ENCODE measurements at regions not wholly inside any gene's neighbourhood (a gene's known extent, or its start where the extent isn't known, plus 50 kb on each side); places are given as distances from the start of the nearest gene placed in this dataset.

GRCh38 chr12:20197411-20197810, 170.9 kb upstream of the PDE3A start:
- ChIA-PET CTCF (no interaction called here), POLR2A (no interaction called here)
- no peak for DNase-seq (ENCODE audit: extremely low spot score)
- TF ChIP-seq FOXM1 (IDR thresholded peaks at IDR 0.05; ENCODE audit: borderline replicate concordance) = no peak

- no peak for TF ChIP-seq NFRKB (IDR thresholded peaks at IDR 0.05)
- ChIA-PET CTCF (no interaction called here), POLR2A (no interaction called here)
- DNase-seq (ENCODE audit: extremely low spot score) = no peak
Measured at GRCh38 chr12:20199780-20200179, 168.6 kb upstream of the PDE3A start.

GRCh38 chr12:20201733-20202132, 166.6 kb upstream of the PDE3A start:
- POLR2A ChIA-PET = no interaction called here
- TF ChIP-seq HDGF (IDR thresholded peaks at IDR 0.05; ENCODE audit: borderline replicate concordance) = no peak
- no peak for TF ChIP-seq SP1 (IDR thresholded peaks at IDR 0.05)
- TF ChIP-seq LEF1 (IDR thresholded peaks at IDR 0.05; ENCODE audit: borderline replicate concordance) = no peak
- TF ChIP-seq ZNF384 (IDR thresholded peaks at IDR 0.05) = no peak
- TF ChIP-seq PKNOX1 (IDR thresholded peaks at IDR 0.05) = no peak
- no peak for TF ChIP-seq ARNT (IDR thresholded peaks at IDR 0.05)
- TF ChIP-seq NFRKB (IDR thresholded peaks at IDR 0.05) = no peak
- no peak for TF ChIP-seq TARDBP (IDR thresholded peaks at IDR 0.05)
- TF ChIP-seq FOXM1 (IDR thresholded peaks at IDR 0.05; ENCODE audit: borderline replicate concordance) = no peak
- no peak for TF ChIP-seq FOXA1 (IDR thresholded peaks at IDR 0.05)
- TF ChIP-seq FOXK2 (IDR thresholded peaks at IDR 0.05) = no peak
- no peak for TF ChIP-seq SUZ12 (IDR thresholded peaks at IDR 0.05)
- TF ChIP-seq L3MBTL2 (conservative IDR thresholded peaks at IDR 0.05) = no peak
- DNase-seq (ENCODE audit: extremely low spot score) = no peak
- CTCF ChIA-PET = no interaction called here

- ChIA-PET CTCF (no interaction called here), POLR2A (no interaction called here)
- DNase-seq (ENCODE audit: extremely low spot score) = no peak
- TF ChIP-seq SP1 (IDR thresholded peaks at IDR 0.05) = no peak
- no peak for TF ChIP-seq FOXA1 (IDR thresholded peaks at IDR 0.05)
- no peak for TF ChIP-seq PKNOX1 (IDR thresholded peaks at IDR 0.05)
- TF ChIP-seq ELF4 (IDR thresholded peaks at IDR 0.05) = no peak
- no peak for TF ChIP-seq BHLHE40 (IDR thresholded peaks at IDR 0.05; ENCODE audit: borderline replicate concordance)
- TF ChIP-seq L3MBTL2 (conservative IDR thresholded peaks at IDR 0.05) = no peak
- TF ChIP-seq LEF1 (IDR thresholded peaks at IDR 0.05; ENCODE audit: borderline replicate concordance) = no peak
- no peak for TF ChIP-seq HDGF (IDR thresholded peaks at IDR 0.05; ENCODE audit: borderline replicate concordance)
Measured at GRCh38 chr12:20205854-20206253, 162.5 kb upstream of the PDE3A start.

GRCh38 chr12:20206410-20206809, 161.9 kb upstream of the PDE3A start:
- POLR2A ChIA-PET = no interaction called here
- CTCF ChIA-PET = no interaction called here
- TF ChIP-seq ELF4 (IDR thresholded peaks at IDR 0.05) (no peak), TARDBP (IDR thresholded peaks at IDR 0.05) (no peak), SUZ12 (IDR thresholded peaks at IDR 0.05) (no peak), PKNOX1 (IDR thresholded peaks at IDR 0.05) (0 out of 2 replicates have a peak, but pooled peaks have one; percentile 30)
- DNase-seq (ENCODE audit: extremely low spot score) = no peak

GRCh38 chr12:20210621-20211215, 157.6 kb upstream of the PDE3A start:
- TF ChIP-seq BHLHE40 (IDR thresholded peaks at IDR 0.05; ENCODE audit: borderline replicate concordance) (no peak), PKNOX1 (IDR thresholded peaks at IDR 0.05) (no peak), HDGF (IDR thresholded peaks at IDR 0.05; ENCODE audit: borderline replicate concordance) (no peak), L3MBTL2 (conservative IDR thresholded peaks at IDR 0.05) (no peak), FOXA1 (IDR thresholded peaks at IDR 0.05) (no peak), NFRKB (IDR thresholded peaks at IDR 0.05) (no peak), SUZ12 (IDR thresholded peaks at IDR 0.05) (no peak), FOXM1 (IDR thresholded peaks at IDR 0.05; ENCODE audit: borderline replicate concordance) (no peak), ZNF384 (IDR thresholded peaks at IDR 0.05) (no peak), ELF4 (IDR thresholded peaks at IDR 0.05) (no peak), TARDBP (IDR thresholded peaks at IDR 0.05) (no peak), ARNT (IDR thresholded peaks at IDR 0.05) (no peak), SP1 (IDR thresholded peaks at IDR 0.05) (no peak), FOXK2 (IDR thresholded peaks at IDR 0.05) (no peak)
- POLR2A ChIA-PET = no interaction called here
- DNase-seq (ENCODE audit: extremely low spot score) = no peak
- CTCF ChIA-PET = no interaction called here

GRCh38 chr12:20211541-20211940, 156.8 kb upstream of the PDE3A start:
- ChIA-PET POLR2A (no interaction called here), CTCF (interaction anchor here (0.7 kb wide), 1 partner anchor 366 kb away, joined by 3 read pairs; no protein-coding TSS in a partner anchor)
- no peak for DNase-seq (ENCODE audit: extremely low spot score)

More at GRCh38 chr12:20211541-20211940, 156.8 kb upstream of the PDE3A start:
- TF ChIP-seq L3MBTL2 (conservative IDR thresholded peaks at IDR 0.05) = no peak
- TF ChIP-seq CTBP1 (IDR thresholded peaks at IDR 0.05; ENCODE audit: borderline replicate concordance) = no peak
- TF ChIP-seq ELF4 (IDR thresholded peaks at IDR 0.05) = no peak
- no peak for TF ChIP-seq TARDBP (IDR thresholded peaks at IDR 0.05)
- TF ChIP-seq SUZ12 (IDR thresholded peaks at IDR 0.05) = no peak
- TF ChIP-seq ZNF384 (IDR thresholded peaks at IDR 0.05) = no peak
- no peak for TF ChIP-seq BHLHE40 (IDR thresholded peaks at IDR 0.05; ENCODE audit: borderline replicate concordance)

Data from HEK293T (cell line).